Stromal cell of bone marrow (primary cell): ENCODE measurements at regions not wholly inside any gene's neighbourhood (a gene's known extent, or its start where the extent isn't known, plus 50 kb on each side); places are given as distances from the start of the nearest gene placed in this dataset.
A peak's percentile ranks its signal among the peaks of the same experiment; 100 is the strongest.
"Not testable (repeated sequence)": the region's sequence is repeated elsewhere in the genome, so short reads cannot be mapped to it uniquely, and the experiment has no call there.

Experiments
- DNase-seq: peaks from one replicate; pipeline ENCODE4 v3.0.0-alpha.2; 2012; ENCODE audit warnings: low read depth

DNA sequence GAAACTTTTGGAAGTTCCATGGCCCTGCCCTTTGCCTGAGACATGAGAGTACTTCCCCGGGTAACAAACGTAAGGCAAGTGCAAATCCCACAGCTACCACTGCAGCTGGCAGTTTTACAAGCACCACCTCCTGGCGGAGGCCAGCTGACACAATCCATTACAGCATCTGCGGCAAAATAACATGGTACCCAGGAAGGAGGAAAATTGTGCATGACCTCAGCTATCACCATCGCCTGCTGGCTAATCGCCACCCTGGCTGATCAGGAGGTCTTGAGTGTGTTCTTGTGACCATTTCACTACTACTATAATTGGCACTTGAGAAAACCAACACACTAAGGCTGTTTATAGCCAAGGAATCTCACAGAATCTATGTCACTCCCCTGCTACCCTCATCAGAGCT, 71.7 kb upstream of the SERPINE2 start:
- no peak for DNase-seq

GRCh38 chr2:224109751-224110150, 70.7 kb upstream of the SERPINE2 start:
- no peak for DNase-seq

DNA sequence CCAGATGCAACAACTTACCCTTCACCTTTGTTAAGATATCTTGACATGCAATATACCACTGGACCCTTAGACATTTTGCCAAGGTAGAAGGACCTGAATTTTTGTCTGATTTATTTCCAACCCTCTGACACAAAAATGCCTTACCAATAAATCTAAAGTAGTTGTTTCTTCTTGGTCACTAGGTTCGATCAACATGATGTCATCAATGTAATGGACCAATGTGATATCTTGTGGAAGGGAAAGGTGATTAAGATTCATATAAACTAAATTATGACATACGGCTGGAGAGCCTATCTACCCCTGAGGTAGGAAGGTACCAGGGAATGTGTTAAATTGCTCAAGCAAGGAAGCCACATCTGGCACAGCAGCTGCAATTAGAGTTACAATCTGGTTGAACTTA, 67.7 kb upstream of the SERPINE2 start:
- no peak for DNase-seq

GRCh38 chr2:224104668-224105386, 65.7 kb upstream of the SERPINE2 start:
- DNase-seq: no peak

DNA sequence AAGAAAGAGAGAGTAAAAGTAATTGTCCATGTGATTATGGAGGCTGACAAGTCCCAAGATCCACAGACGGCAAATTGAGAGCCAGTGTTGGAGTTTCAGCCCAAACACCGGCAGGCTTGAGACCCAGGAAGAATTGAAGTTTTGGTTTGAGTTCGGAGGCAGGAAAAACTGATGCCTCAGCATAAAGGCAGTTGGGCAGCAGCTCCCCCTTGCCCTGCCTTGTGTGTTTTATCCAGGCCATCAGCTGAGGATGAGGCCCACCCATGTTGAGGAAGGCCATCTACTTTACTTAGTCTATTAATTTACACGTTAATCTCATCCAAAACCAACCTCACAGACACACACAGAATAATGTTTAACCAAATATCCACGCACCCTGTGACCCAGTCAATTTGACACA, 64.6 kb upstream of the SERPINE2 start:
- no peak for DNase-seq

- no peak for DNase-seq
These were observed 63.9 kb upstream of the SERPINE2 start for GRCh38 chr2:224102991-224103390.

DNA sequence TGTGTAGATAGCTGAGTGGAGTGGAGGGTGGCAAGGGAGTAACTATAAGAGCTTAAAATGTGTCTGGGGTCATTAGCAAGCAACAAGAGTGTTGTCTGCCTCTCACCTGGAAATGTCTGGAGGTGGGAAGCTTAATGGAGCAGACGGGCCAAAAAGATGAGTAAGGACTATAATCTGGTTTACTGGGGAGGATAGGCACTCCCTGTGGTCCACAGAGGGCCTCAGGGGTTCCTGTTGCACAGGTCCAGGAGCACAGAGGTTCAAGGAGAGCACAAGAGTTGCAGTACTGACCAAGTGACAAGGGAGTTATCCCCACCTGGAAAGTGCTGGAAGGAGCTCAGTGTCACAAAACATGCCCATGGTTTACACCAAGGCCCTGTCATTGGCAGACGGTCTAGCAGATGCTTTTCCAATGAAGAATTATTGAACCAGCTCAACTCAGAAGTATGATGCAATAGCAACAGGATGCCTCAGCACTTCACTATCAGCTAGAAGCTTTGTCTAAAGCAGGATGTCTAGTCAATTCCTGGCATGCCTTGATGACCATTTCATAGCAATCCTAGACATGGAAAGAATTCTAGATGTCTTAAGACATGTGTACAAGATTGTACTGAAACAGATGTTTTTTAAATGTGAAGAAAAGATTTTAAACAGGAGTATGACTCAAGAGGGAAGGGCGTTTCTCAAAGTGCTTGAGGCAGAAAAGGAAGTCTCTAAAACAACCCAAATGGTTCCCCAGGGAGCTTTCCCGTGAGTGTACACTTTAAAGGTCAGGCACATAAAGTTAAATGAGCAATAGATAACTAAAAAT, 62.9 kb upstream of the SERPINE2 start:
- DNase-seq: peak; percentile 92

- no peak for DNase-seq
These were observed 61.0 kb upstream of the SERPINE2 start for GRCh38 chr2:224099861-224100643.

DNA sequence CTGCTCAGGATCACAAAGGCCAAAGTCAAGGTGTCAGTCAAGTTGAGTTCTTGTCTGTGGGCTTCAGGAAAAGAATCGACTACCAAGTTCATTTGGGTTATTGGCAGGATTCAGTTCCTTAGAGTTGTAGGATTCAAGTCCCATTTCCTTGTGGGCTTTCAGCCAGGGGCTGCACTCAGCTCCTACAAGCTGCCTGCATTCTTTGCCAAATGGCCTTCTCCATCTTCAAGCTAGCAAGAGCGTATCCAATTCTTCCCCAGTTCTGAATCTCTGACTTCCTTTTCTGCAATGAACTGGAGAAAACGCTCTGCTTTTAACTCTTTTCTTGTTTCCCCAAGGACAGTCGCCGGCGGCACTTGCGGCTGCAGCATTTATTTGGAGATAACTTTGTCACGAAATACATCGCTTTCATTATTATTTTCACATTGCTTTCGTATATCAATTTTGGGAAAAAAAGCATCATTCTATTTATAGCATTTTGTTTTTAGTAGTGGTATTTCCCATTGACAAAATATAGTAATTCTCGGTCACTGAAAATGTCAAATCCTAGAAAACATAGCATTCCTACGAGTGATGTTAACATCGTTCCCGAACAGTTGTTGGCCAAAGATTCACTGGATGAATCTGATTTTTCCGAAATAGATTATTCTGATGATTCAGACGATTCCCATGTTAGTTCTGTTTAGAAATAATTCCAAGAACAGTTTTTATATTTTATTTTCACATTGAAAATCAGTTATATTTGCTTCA, 59.6 kb upstream of the SERPINE2 start:
- DNase-seq: peak; percentile 45

GRCh38 chr2:224094413-224094812, 55.3 kb upstream of the SERPINE2 start:
- no peak for DNase-seq

- not testable (repeated sequence) for DNase-seq
These were observed 52.6 kb upstream of the SERPINE2 start for GRCh38 chr2:224091671-224092070.

GRCh38 chr2:224089606-224090005, 50.5 kb upstream of the SERPINE2 start:
- not testable (repeated sequence) for DNase-seq
